ENCODE measurements at regions not wholly inside any gene's neighbourhood (a gene's known extent, or its start where the extent isn't known, plus 50 kb on each side); places are given as distances from the start of the nearest gene placed in this dataset.

DNA sequence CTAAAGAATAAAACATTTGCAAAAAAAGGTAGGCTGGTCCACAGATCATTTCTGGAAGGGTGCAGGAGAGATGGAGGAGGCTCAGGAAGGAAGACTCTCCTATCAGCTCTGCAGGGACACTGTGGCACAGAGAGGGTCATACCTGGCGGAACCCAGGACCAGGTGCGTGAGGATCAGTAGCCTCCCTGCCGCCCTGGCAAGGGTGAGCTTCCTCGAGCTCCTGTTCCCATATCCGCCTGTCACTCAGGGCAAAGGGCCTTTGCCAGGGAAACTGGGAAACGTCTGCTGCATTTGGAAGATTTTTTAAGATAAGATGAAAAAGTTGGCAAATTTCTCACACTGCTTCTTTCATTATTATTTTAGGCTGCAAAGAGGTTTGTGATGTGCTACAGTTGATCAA, 112.1 kb upstream of the TIAM1 start:
- TF ChIP-seq, protein P1, sequence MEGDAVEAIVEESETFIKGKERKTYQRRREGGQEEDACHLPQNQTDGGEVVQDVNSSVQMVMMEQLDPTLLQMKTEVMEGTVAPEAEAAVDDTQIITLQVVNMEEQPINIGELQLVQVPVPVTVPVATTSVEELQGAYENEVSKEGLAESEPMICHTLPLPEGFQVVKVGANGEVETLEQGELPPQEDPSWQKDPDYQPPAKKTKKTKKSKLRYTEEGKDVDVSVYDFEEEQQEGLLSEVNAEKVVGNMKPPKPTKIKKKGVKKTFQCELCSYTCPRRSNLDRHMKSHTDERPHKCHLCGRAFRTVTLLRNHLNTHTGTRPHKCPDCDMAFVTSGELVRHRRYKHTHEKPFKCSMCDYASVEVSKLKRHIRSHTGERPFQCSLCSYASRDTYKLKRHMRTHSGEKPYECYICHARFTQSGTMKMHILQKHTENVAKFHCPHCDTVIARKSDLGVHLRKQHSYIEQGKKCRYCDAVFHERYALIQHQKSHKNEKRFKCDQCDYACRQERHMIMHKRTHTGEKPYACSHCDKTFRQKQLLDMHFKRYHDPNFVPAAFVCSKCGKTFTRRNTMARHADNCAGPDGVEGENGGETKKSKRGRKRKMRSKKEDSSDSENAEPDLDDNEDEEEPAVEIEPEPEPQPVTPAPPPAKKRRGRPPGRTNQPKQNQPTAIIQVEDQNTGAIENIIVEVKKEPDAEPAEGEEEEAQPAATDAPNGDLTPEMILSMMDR (conservative IDR thresholded peaks at IDR 0.05; ENCODE audit: low read depth, low read length), result no peak
- H3K4me3 ChIP-seq (ENCODE audit: low read depth, low read length), result no peak overlapping the region
- no peak for DNase-seq (ENCODE audit: low read depth)

DNA sequence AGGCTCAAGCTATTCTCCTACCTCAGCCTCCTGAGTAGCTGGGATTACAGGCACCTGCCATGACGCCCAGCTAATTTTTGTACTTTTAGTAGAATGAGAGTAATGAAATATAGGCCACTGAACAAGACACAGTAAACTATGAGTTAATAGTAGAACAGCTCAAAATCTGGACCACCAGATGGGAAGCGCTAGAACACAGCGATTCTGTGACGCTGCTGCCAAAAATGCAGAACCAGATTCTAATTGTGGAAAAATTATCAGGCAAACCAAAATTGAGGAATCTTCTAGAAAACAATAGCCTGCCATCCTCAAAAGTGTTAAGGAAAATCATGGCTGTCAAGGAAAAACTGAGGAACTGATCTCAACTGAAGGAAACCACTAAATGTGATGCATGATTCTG, 111.4 kb upstream of the TIAM1 start:
- TF ChIP-seq, protein P1 (conservative IDR thresholded peaks at IDR 0.05; ENCODE audit: low read depth, low read length), result no peak
- H3K4me3 ChIP-seq (ENCODE audit: low read depth, low read length), result no peak overlapping the region
- no peak for DNase-seq (ENCODE audit: low read depth)

DNA sequence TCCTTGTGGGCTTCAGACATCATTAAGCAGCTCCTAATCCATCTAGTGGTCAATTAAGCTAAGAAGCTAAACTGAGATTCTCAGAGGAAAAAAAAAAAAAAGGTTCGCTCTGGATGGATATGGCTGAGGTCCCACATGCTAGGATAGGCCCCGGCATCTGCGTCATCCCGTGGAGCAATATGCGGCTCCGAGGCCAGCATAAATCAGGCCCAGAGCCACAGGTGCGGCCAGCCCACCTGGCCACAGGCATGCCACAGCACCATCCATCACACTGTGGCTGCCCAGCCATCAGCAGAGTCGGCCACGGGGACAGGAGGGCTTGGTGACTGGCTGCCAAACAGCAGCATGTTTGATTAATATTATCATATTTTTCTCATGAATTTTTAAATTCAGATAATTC, 106.9 kb upstream of the TIAM1 start:
- no peak for DNase-seq (ENCODE audit: low read depth)
- TF ChIP-seq, protein P1 (conservative IDR thresholded peaks at IDR 0.05; ENCODE audit: low read depth, low read length), result no peak
- H3K4me3 ChIP-seq (ENCODE audit: low read depth, low read length), result no peak overlapping the region

DNA sequence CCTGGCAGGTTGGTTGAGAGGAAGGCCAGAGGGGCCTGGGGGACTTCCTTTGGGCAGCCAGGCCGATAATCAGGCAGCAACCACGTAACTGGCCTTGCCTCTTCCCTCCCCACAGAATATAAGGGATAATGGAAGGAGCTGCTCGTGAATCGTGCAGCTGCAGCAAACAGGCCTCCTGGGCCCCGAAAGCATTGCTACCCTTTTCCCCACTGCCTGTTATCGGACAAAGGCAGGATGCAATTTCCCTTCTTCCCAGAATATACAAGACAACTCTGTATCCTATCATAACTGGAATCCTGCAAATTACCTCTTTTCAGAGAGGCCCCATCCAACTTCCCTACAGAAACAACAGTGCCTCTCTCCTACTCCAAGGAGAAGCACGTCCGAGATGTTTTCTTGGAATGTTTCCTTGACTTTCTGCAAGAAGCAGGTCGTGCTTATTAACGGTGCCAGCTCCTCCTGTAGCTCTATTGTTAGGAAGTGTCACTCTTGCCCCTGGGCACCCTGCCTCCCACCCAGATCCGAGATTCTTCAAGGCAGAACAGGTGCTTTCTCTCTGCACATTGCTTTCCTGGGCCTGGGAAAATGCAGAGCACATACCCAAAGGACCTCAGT, 106.0 kb upstream of the TIAM1 start:
- H3K4me3 ChIP-seq (ENCODE audit: low read depth, low read length), result no peak overlapping the region
- TF ChIP-seq, protein P1 (conservative IDR thresholded peaks at IDR 0.05; ENCODE audit: low read depth, low read length), result no peak
- DNase-seq (ENCODE audit: low read depth), result no peak

DNA sequence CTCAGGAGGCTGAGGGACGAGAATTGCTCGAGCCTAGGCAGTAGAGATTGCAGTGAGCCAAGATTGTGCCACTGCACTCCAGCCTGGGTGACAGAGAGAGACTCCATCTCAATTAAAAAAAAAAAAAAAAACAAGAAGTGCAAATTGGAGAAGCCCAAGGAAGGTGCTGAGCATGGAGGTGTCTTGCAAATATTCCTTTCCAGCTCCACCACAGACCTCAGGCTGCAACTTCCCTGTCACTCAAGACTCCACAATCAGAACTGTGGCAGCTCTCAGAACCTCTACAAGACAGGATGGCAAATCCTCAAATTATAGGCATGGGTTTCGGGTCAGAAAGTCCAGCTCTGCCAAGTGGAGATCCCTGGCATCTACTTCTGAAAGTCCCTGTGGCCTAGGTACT, 104.4 kb upstream of the TIAM1 start:
- DNase-seq (ENCODE audit: low read depth), result no peak
- TF ChIP-seq, protein P1 (conservative IDR thresholded peaks at IDR 0.05; ENCODE audit: low read depth, low read length), result no peak
- no peak overlapping the region for H3K4me3 ChIP-seq (ENCODE audit: low read depth, low read length)

DNA sequence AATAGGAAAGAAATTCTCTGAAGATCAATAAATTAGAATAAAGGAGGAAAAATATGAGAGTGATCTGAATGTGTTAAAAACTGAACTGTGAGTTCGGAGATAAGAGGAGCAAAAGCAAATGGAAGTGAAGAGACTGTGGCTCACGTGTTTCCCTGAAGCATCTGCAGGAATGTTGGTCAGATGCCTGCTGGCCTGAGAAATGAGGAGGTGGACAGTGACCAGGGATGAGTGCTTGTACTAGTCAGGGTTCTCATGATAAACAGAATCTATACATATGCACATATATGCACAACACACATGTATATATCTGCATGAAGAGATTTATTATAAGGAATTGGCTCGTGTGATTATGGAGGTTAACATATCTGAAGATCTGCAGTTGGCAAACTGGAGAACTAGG, 103.4 kb upstream of the TIAM1 start:
- DNase-seq (ENCODE audit: low read depth), result no peak
- TF ChIP-seq, protein P1 (conservative IDR thresholded peaks at IDR 0.05; ENCODE audit: low read depth, low read length), result no peak
- H3K4me3 ChIP-seq (ENCODE audit: low read depth, low read length), result no peak overlapping the region

DNA sequence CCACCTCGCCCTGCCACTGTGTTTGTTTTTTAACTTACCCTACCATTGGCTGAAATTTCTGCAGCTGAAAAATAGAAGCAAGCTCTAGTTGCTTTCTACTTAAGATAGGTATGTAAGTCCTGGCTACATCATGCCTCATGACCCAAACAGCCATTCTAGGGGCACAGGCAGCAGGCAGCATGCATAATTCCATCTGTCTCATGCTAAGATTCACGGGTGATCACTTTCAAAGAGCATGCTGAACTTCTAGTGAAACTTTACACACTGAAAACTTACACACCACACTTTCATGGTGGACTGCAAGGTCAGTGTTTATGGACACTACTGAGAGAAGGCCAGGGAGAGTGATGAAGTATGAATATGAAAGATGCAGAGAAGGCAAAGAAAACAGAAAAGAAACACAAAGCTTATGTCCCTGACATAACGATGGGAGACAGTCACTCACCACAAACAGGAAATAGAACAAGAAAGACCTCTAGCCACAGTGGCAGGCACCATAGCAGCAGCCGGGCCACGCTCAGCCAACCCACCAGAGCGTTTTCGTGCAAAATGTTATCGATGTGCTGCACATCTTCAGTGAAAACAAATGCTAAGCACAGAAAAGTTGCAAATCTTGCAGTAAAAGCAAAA, 102.3 kb upstream of the TIAM1 start:
- no peak for DNase-seq (ENCODE audit: low read depth)
- no peak overlapping the region for H3K4me3 ChIP-seq (ENCODE audit: low read depth, low read length)
- TF ChIP-seq, protein P1 (conservative IDR thresholded peaks at IDR 0.05; ENCODE audit: low read depth, low read length), result no peak

Measured in epithelial cell of proximal tubule (primary cell).